Thyroid gland (tissue), 4 donors: ENCODE measurements at regions not wholly inside any gene's neighbourhood (a gene's known extent, or its start where the extent isn't known, plus 50 kb on each side); places are given as distances from the start of the nearest gene placed in this dataset.

Experiments
- DNase-seq, 2 donors: peaks; one replicate each; pipeline ENCODE4 v3.0.0-alpha.2; 2019
- H3K27ac ChIP-seq, 3 donors: fragments of 200-600 bp; sonication (generic); 1 replicate in 2 of 3; 2 replicates in 1 of 3; pipeline ENCODE4 v1.5.1; 2016 to 2019; ENCODE audit warnings: mild to moderate bottlenecking in 1 of 3, moderate library complexity in 1 of 3
- H3K27me3 ChIP-seq: fragments of 200-600 bp; sonication (generic); one replicate; pipeline ENCODE4 v1.5.1; 2019
- H3K36me3 ChIP-seq, 2 donors: fragments of 200-600 bp; sonication (generic); one replicate each; pipeline ENCODE4 v1.5.1; 2016 to 2019
- H3K4me1 ChIP-seq, 2 donors: fragments of 200-600 bp; sonication (generic); one replicate each; pipeline ENCODE4 v1.5.1; 2017 to 2019
- H3K4me3 ChIP-seq, 3 donors: fragments of 200-600 bp; sonication (generic); replicated peaks in 1 of 3; 1 replicate in 2 of 3; 2 replicates in 1 of 3; pipeline ENCODE4 v1.5.1; 2016; ENCODE audit warnings: mild to moderate bottlenecking in 1 of 3
- H3K9me3 ChIP-seq: fragments of 200-600 bp; sonication (generic); one replicate; pipeline ENCODE4 v1.5.1; 2017
- CTCF ChIP-seq, 6 experiments: fragments of 200-600 bp in 3 of 6; fragments of 450-650 bp in 3 of 6; sonication (generic) in 3 of 6; IDR thresholded peaks; one replicate each; pipeline ENCODE4 v1.5.1; 2016 to 2019; ENCODE audit warnings: antibody characterized with exemption in 6 of 6, mild to moderate bottlenecking in 2 of 6, inconsistent platforms in 1 of 6, moderate library complexity in 1 of 6
- POLR2A ChIP-seq, 2 donors: fragments of 450-650 bp; IDR thresholded peaks; one replicate each; pipeline ENCODE4 v1.6.1; 2017; ENCODE audit warnings: antibody characterized with exemption in 2 of 2, mild to moderate bottlenecking in 2 of 2, moderate library complexity in 1 of 2
- WGBS, 2 donors: methylation state at CpG; one replicate each; pipeline ENCODE4 v1.1.5; 2017; 5-methylcytosine and 5-hydroxymethylcytosine counted together
- intact Hi-C: fragments of 100-400 bp; cut with DNase I; formaldehyde crosslinking; loops from one replicate; pipeline ENCODE4 v1.15.1; 2023

GRCh38 chr5:81853030-81853357, 102.1 kb upstream of the SSBP2 start:
- WGBS, 2 donors: 70 to 77% methylated on average over 6 of the region's 6 CpGs
- no peaks in the 10 kb centered on the region for H3K27me3 ChIP-seq
- H3K36me3 ChIP-seq: no peaks in the 10 kb centered on the region
- intact Hi-C loops: loop anchor here (5.0 to 10.0 kb wide), 3 partner anchors 66 to 312 kb away; partner anchors contain the start of gene ATG10
- H3K27ac ChIP-seq: peak overlapping the region; percentile 60 to 94 (median 88)
- peak in 1 of 2 donors; percentile 4 for DNase-seq
- TF ChIP-seq POLR2A (IDR thresholded peaks at IDR 0.05) (no peak), CTCF (IDR thresholded peaks at IDR 0.05) (no peak)
- H3K9me3 ChIP-seq: no peaks in the 10 kb centered on the region
- H3K4me1 ChIP-seq: peaks cover 33 to 41% of the 10 kb centered on the region in 2 donors
- peak overlapping the region in 1 of 3 donors; percentile 51 for H3K4me3 ChIP-seq

- WGBS, 2 donors: 8 to 9% methylated on average over 17 to 25 of the region's 26 CpGs
- DNase-seq: peak; percentile 27 to 42
- Histone ChIP-seq H3K27ac (peak overlapping the region; percentile 60 to 94 (median 88)), H3K4me3 (peak overlapping the region in 1 of 3 donors; percentile 51), H3K27me3 (no peaks in the 10 kb centered on the region), H3K4me1 (peaks cover 31 to 36% of the 10 kb centered on the region in 2 donors), H3K9me3 (no peaks in the 10 kb centered on the region), H3K36me3 (no peaks in the 10 kb centered on the region)
- intact Hi-C loops: loop anchor here (5.0 to 10.0 kb wide), 3 partner anchors 65 to 312 kb away; partner anchors contain the start of gene ATG10
- TF ChIP-seq CTCF (IDR thresholded peaks at IDR 0.05): no peak
Observed at GRCh38 chr5:81852291-81853029, 101.6 kb upstream of the SSBP2 start.

- H3K27ac ChIP-seq: peak overlapping the region; percentile 60 to 94 (median 88)
- no peaks in the 10 kb centered on the region for H3K36me3 ChIP-seq
- no peaks in the 10 kb centered on the region for H3K9me3 ChIP-seq
- intact Hi-C loops: loop anchor here (2.0 to 10.0 kb wide), 4 partner anchors 64 to 313 kb away; partner anchors contain the start of genes ATG10 and SSBP2
- WGBS, 2 donors: 0% methylated on average over 24 to 31 of the region's 31 CpGs
- TF ChIP-seq POLR2A (IDR thresholded peaks at IDR 0.05) (peak in 1 of 2 donors; percentile 78), CTCF (IDR thresholded peaks at IDR 0.05) (peak in 2 of 6 experiments; percentile 12 to 18)
- H3K4me3 ChIP-seq: peak overlapping the region in 2 of 3 donors; percentile 2 to 51
- peaks cover 26 to 30% of the 10 kb centered on the region in 2 donors for H3K4me1 ChIP-seq
- H3K27me3 ChIP-seq: no peaks in the 10 kb centered on the region
- peak; percentile 97 to 98 for DNase-seq
Observed at GRCh38 chr5:81851481-81852178, 100.7 kb upstream of the SSBP2 start.

DNA sequence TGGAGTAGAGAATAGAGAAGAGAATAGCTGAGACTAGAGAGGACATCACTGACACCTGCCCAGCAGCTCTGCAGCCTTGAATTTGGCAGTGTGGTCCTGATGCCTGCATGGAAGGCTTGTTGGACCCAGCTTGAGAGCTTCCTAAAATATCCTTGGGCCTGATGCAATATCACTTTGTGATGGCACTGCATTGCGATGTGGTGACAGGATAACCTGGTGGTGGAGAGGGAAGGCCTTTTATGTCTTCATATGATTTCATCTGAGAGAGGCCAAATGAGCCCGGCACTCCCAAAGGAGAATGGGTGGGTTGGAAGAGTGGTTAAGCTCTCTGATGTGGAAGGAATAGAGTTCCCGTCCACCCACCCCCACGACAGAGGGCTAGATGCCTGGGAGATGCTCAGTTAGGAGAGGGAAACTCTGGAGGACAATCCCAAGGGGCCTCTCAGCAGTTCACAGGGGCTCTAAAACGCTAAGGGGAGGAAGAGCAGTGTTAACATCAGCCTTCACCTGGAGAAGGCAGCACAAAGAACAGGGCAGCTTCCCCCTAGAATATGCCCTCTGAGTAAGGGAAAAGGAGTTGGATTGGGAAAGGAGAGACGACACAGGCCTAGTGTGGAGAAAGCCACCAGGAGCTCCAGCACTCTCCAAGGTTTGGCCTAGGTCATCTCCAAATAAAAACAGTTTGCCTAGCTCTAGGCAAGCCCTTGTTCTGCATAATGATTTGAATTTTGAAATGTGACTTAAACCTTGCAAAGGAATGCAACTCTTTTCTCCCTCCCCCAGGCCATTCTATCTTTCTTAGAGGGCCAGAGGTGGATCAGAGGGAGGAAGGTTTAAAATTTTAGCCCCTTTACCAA, 99.8 kb upstream of the SSBP2 start:
- no peak for TF ChIP-seq CTCF (IDR thresholded peaks at IDR 0.05)
- no peak for TF ChIP-seq POLR2A (IDR thresholded peaks at IDR 0.05)
- peaks cover 26 to 30% of the 10 kb centered on the region in 2 donors for H3K4me1 ChIP-seq
- 48 to 51% methylated on average over 6 of the region's 6 CpGs for WGBS, 2 donors

More for the DNA sequence above, 99.8 kb upstream of the SSBP2 start:
- intact Hi-C loops: loop anchor here (2.0 to 10.0 kb wide), 4 partner anchors 63 to 314 kb away; partner anchors contain the start of genes ATG10 and SSBP2
- H3K4me3 ChIP-seq: peak overlapping the region in 1 of 3 donors; percentile 51
- no peaks in the 10 kb centered on the region for H3K9me3 ChIP-seq
- DNase-seq: peak in 1 of 2 donors; percentile 3
- H3K27ac ChIP-seq: peak overlapping the region; percentile 60 to 94 (median 88)
- no peaks in the 10 kb centered on the region for H3K27me3 ChIP-seq
- H3K36me3 ChIP-seq: no peaks in the 10 kb centered on the region
